C4-2B (cell line): ENCODE measurements at regions not wholly inside any gene's neighbourhood (a gene's known extent, or its start where the extent isn't known, plus 50 kb on each side); places are given as distances from the start of the nearest gene placed in this dataset.

ENCODE experiments used
- CTCF ChIP-seq: fragments of 450-650 bp; conservative IDR thresholded peaks from 2 replicates; pipeline ENCODE4 v1.5.1; 2017; ENCODE audit warnings: mild to moderate bottlenecking
- ZFX ChIP-seq: fragments of 450-650 bp; IDR thresholded peaks from 2 replicates; pipeline ENCODE4 v1.6.1; 2017

- TF ChIP-seq CTCF (no peak), ZFX (no peak)
These were observed 211.0 kb downstream of the WDR11 start for GRCh38 chr10:121062115-121062514.
